C4-2B (cell line): ENCODE measurements at regions not wholly inside any gene's neighbourhood (a gene's known extent, or its start where the extent isn't known, plus 50 kb on each side); places are given as distances from the start of the nearest gene placed in this dataset.

ENCODE experiments used
- H3K27ac ChIP-seq: fragments of 450-650 bp; 2 replicates; pipeline ENCODE4 v1.5.1; 2017
- CTCF ChIP-seq: fragments of 450-650 bp; conservative IDR thresholded peaks from 2 replicates; pipeline ENCODE4 v1.5.1; 2017; ENCODE audit warnings: mild to moderate bottlenecking
- ZFX ChIP-seq: fragments of 450-650 bp; IDR thresholded peaks from 2 replicates; pipeline ENCODE4 v1.6.1; 2017

GRCh38 chr1:99595441-99595840, 50.5 kb upstream of the PALMD start:
- no peak overlapping the region for H3K27ac ChIP-seq
- TF ChIP-seq ZFX (no peak), CTCF (no peak)
